Ishikawa (cell line): ENCODE measurements at regions not wholly inside any gene's neighbourhood (a gene's known extent, or its start where the extent isn't known, plus 50 kb on each side); places are given as distances from the start of the nearest gene placed in this dataset.

ENCODE experiments used
- CEBPB ChIP-seq: IDR thresholded peaks from 2 replicates; pipeline ENCODE4 v1.6.1; 2012
- CREB1 ChIP-seq: IDR thresholded peaks from 2 replicates; pipeline ENCODE4 v1.6.1; 2012; ENCODE audit warnings: low read depth
- EGR1 ChIP-seq: IDR thresholded peaks from 2 replicates; pipeline ENCODE4 v1.6.1; 2012
- EP300 ChIP-seq: IDR thresholded peaks from 2 replicates; pipeline ENCODE4 v1.6.1; 2012; ENCODE audit warnings: borderline replicate concordance
- FOXM1 ChIP-seq: IDR thresholded peaks from 2 replicates; pipeline ENCODE4 v1.6.1; 2012; ENCODE audit warnings: low read depth, borderline replicate concordance
- NFIC ChIP-seq: IDR thresholded peaks from 2 replicates; pipeline ENCODE4 v1.6.1; 2012
- RAD21 ChIP-seq: IDR thresholded peaks from 2 replicates; pipeline ENCODE4 v1.6.1; 2012; ENCODE audit warnings: low read depth
- TAF1 ChIP-seq: IDR thresholded peaks from 2 replicates; pipeline ENCODE4 v1.6.1; 2012; ENCODE audit warnings: low read depth, mild to moderate bottlenecking
- TCF12 ChIP-seq: IDR thresholded peaks from 2 replicates; pipeline ENCODE4 v1.6.1; 2012; ENCODE audit warnings: low read depth
- TEAD4 ChIP-seq: IDR thresholded peaks from 2 replicates; pipeline ENCODE4 v1.6.1; 2012
- YY1 ChIP-seq: IDR thresholded peaks from 2 replicates; pipeline ENCODE4 v1.6.1; 2012; ENCODE audit warnings: low read depth
- ZBTB7A ChIP-seq: IDR thresholded peaks from 2 replicates; pipeline ENCODE4 v1.6.1; 2012; ENCODE audit warnings: low read depth
- TF ChIP-seq, protein P1 (sequence below): IDR thresholded peaks from 2 replicates; pipeline ENCODE4 v1.6.1; 2012
- TF ChIP-seq, protein P2 (sequence below): IDR thresholded peaks from 2 replicates; pipeline ENCODE4 v1.6.1; 2012
- TF ChIP-seq, protein P3 (sequence below): IDR thresholded peaks from 2 replicates; pipeline ENCODE4 v1.6.1; 2012; ENCODE audit warnings: low read depth, mild to moderate bottlenecking

GRCh38 chr5:121313886-121314285, 537.8 kb upstream of the FTMT start:
- TF ChIP-seq RAD21 (no peak), EP300 (no peak), NFIC (no peak), TCF12 (no peak), YY1 (no peak), EGR1 (no peak), ZBTB7A (no peak), FOXM1 (no peak), CEBPB (no peak), TAF1 (no peak)
- TF ChIP-seq, protein P1, sequence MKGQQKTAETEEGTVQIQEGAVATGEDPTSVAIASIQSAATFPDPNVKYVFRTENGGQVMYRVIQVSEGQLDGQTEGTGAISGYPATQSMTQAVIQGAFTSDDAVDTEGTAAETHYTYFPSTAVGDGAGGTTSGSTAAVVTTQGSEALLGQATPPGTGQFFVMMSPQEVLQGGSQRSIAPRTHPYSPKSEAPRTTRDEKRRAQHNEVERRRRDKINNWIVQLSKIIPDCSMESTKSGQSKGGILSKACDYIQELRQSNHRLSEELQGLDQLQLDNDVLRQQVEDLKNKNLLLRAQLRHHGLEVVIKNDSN = no peak
- TF ChIP-seq, protein P2, sequence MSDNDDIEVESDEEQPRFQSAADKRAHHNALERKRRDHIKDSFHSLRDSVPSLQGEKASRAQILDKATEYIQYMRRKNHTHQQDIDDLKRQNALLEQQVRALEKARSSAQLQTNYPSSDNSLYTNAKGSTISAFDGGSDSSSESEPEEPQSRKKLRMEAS = no peak

GRCh38 chr5:121315786-121316185, 535.9 kb upstream of the FTMT start:
- TF ChIP-seq YY1 (no peak), CEBPB (no peak)

DNA sequence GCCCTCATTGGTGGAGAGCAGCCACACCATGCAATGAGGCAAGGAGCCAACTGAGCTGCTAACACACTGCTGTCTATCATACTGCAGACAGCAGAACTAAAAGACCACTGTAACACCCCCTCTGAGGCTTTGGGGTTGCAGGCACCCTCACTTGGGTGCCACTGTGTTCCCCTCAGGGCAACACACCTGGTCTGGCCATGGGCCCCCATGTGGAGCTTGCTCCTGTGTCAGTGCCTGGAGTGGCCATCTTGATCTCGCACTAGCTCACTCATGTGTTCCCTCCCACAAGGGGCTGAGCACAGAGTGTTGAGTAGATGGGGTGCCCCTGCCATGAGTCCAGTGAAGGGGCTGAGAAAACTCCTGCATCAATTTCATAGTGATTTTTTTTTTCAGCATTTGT, 532.4 kb upstream of the FTMT start:
- no peak for TF ChIP-seq EGR1
- TF ChIP-seq, protein P2 = no peak
- TF ChIP-seq TEAD4 = no peak
- no peak for TF ChIP-seq YY1
- TF ChIP-seq CREB1 = no peak
- TF ChIP-seq RAD21 = no peak
- no peak for TF ChIP-seq ZBTB7A
- TF ChIP-seq TAF1 = no peak
- TF ChIP-seq TCF12 = no peak

DNA sequence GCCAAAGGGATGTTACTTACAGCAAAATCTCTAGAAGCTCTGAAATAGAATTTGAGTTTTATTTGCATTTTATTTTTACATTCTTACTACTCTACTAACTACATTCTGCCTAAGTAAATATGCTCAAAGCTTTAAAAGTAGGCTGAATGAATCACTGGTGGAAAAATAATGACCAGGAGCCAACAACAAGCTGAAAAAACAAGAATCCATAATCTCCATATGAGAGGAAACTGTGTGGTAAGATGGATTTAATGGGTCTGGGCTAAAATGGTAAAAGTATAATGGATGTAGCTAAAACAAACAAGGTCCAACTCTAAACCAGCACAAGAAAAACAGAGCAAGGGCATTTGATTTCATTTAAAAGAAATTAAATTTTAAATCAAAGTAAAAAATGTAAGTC, 525.8 kb upstream of the FTMT start:
- TF ChIP-seq YY1 = no peak
- TF ChIP-seq NFIC = no peak
- TF ChIP-seq FOXM1 = no peak
- no peak for TF ChIP-seq TEAD4
- no peak for TF ChIP-seq CREB1
- TF ChIP-seq TCF12 = no peak

- no peak for TF ChIP-seq TCF12
- no peak for TF ChIP-seq TAF1
These were observed 501.3 kb upstream of the FTMT start for GRCh38 chr5:121350181-121350930.

DNA sequence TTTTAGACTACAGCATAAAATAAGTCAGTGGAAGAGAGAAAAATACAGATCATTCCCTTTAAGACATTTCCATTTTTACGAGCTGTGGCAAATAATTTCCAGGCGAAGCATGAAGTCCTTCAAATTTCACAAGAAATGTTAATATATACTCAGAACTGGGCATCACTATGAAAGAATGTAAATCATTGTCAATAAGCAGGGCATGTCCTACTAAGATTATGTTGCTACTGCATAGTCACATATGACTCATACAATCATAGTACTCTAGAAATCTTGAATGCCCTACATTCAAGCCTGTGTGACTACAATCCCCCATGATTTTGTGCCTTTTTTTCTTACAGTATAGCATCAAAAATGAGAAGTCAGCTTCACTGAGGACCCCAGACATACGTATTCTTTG, 485.2 kb upstream of the FTMT start:
- no peak for TF ChIP-seq TEAD4
- TF ChIP-seq TCF12 = no peak
- no peak for TF ChIP-seq NFIC
- no peak for TF ChIP-seq EP300
- TF ChIP-seq, protein P3, sequence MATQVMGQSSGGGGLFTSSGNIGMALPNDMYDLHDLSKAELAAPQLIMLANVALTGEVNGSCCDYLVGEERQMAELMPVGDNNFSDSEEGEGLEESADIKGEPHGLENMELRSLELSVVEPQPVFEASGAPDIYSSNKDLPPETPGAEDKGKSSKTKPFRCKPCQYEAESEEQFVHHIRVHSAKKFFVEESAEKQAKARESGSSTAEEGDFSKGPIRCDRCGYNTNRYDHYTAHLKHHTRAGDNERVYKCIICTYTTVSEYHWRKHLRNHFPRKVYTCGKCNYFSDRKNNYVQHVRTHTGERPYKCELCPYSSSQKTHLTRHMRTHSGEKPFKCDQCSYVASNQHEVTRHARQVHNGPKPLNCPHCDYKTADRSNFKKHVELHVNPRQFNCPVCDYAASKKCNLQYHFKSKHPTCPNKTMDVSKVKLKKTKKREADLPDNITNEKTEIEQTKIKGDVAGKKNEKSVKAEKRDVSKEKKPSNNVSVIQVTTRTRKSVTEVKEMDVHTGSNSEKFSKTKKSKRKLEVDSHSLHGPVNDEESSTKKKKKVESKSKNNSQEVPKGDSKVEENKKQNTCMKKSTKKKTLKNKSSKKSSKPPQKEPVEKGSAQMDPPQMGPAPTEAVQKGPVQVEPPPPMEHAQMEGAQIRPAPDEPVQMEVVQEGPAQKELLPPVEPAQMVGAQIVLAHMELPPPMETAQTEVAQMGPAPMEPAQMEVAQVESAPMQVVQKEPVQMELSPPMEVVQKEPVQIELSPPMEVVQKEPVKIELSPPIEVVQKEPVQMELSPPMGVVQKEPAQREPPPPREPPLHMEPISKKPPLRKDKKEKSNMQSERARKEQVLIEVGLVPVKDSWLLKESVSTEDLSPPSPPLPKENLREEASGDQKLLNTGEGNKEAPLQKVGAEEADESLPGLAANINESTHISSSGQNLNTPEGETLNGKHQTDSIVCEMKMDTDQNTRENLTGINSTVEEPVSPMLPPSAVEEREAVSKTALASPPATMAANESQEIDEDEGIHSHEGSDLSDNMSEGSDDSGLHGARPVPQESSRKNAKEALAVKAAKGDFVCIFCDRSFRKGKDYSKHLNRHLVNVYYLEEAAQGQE = no peak
- TF ChIP-seq FOXM1 = no peak
- no peak for TF ChIP-seq RAD21
- no peak for TF ChIP-seq CEBPB
- TF ChIP-seq CREB1 = no peak
- TF ChIP-seq, protein P2 = no peak
- no peak for TF ChIP-seq ZBTB7A
- TF ChIP-seq YY1 = no peak
- TF ChIP-seq EGR1 = no peak
- TF ChIP-seq TAF1 = no peak
- TF ChIP-seq, protein P1 = no peak

DNA sequence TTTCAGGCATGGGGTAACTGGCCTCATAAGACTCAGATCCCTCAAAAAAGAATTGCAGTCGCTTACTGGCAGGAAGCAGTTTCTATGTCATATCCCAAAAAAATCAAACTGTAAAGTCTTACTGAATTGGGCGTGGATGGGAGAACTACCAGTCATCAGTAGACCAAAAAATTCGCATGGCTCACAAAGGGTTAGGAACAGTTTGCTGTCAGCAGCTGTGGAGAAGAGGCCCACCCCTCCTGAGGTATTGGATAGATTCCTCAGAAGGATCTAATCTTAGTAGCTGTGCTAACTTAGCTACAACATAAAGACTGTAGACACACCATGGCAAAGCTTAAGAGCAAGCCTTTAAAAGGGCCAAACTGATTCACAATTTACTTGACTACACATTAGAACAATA, 478.3 kb upstream of the FTMT start:
- TF ChIP-seq YY1 (no peak), FOXM1 (no peak), CREB1 (no peak), NFIC (no peak), TEAD4 (no peak), TCF12 (no peak), CEBPB (no peak), RAD21 (no peak)

- TF ChIP-seq, protein P2 = no peak
- peak; percentile 35; the same call in 1 of the 2 replicates for TF ChIP-seq NFIC
These were observed 474.2 kb upstream of the FTMT start for GRCh38 chr5:121377461-121377860.
